ENCODE measurements at regions not wholly inside any gene's neighbourhood (a gene's known extent, or its start where the extent isn't known, plus 50 kb on each side); places are given as distances from the start of the nearest gene placed in this dataset.

GRCh38 chr16:7979448-7980132 lies 610.7 kb downstream of the TMEM114 start:
- no peak overlapping the region for H3K4me3 ChIP-seq (ENCODE audit: low read depth, low read length)
- DNase-seq (ENCODE audit: low read depth), result no peak
- no peak for TF ChIP-seq CTCF (conservative IDR thresholded peaks at IDR 0.05; ENCODE audit: low read depth, low read length)

GRCh38 chr16:7976563-7976962 lies 613.7 kb downstream of the TMEM114 start:
- H3K4me3 ChIP-seq (ENCODE audit: low read depth, low read length), result no peak overlapping the region
- TF ChIP-seq CTCF (conservative IDR thresholded peaks at IDR 0.05; ENCODE audit: low read depth, low read length), result no peak
- no peak for DNase-seq (ENCODE audit: low read depth)

- DNase-seq (ENCODE audit: low read depth), result no peak
- no peak for TF ChIP-seq CTCF (conservative IDR thresholded peaks at IDR 0.05; ENCODE audit: low read depth, low read length)
- no peak overlapping the region for H3K4me3 ChIP-seq (ENCODE audit: low read depth, low read length)
These were observed 614.2 kb downstream of the TMEM114 start for GRCh38 chr16:7976125-7976524.

GRCh38 chr16:7967996-7968509 lies 622.3 kb downstream of the TMEM114 start:
- DNase-seq (ENCODE audit: low read depth), result no peak
- no peak overlapping the region for H3K4me3 ChIP-seq (ENCODE audit: low read depth, low read length)
- TF ChIP-seq CTCF (conservative IDR thresholded peaks at IDR 0.05; ENCODE audit: low read depth, low read length), result no peak

- H3K4me3 ChIP-seq (ENCODE audit: low read depth, low read length), result no peak overlapping the region
- TF ChIP-seq CTCF (conservative IDR thresholded peaks at IDR 0.05; ENCODE audit: low read depth, low read length), result no peak
- DNase-seq (ENCODE audit: low read depth), result no peak
These were observed 625.6 kb downstream of the TMEM114 start for GRCh38 chr16:7964744-7965143.

- no peak for TF ChIP-seq CTCF (conservative IDR thresholded peaks at IDR 0.05; ENCODE audit: low read depth, low read length)
- DNase-seq (ENCODE audit: low read depth), result no peak
- no peak overlapping the region for H3K4me3 ChIP-seq (ENCODE audit: low read depth, low read length)
These were observed 626.1 kb downstream of the TMEM114 start for GRCh38 chr16:7964167-7964566.

Data from choroid plexus epithelial cell (primary cell).